ENCODE measurements at regions not wholly inside any gene's neighbourhood (a gene's known extent, or its start where the extent isn't known, plus 50 kb on each side); places are given as distances from the start of the nearest gene placed in this dataset.
A peak's percentile ranks its signal among the peaks of the same experiment; 100 is the strongest.
"Not testable (repeated sequence)": the region's sequence is repeated elsewhere in the genome, so short reads cannot be mapped to it uniquely, and the experiment has no call there.

DNA sequence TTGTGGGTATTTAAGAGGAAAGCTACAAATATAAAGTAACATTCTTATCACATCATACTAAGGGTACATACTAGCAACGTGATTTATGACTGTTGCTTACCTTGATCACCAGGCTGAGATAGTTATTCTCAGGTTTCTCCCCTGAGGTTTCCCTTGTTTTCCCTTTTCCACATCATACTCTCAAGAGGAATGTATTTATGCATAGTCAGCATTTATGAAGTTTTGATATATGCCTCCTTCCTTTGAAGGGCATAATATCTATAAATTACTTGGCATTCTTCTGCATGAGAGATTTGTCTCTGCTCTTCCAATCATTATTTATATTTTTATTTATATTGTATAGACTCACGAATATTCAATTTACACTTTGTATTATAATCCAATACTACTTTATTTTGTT, 726.7 kb upstream of the ADGRB3 start:
- no peak for DNase-seq (ENCODE audit: low spot score)

DNA sequence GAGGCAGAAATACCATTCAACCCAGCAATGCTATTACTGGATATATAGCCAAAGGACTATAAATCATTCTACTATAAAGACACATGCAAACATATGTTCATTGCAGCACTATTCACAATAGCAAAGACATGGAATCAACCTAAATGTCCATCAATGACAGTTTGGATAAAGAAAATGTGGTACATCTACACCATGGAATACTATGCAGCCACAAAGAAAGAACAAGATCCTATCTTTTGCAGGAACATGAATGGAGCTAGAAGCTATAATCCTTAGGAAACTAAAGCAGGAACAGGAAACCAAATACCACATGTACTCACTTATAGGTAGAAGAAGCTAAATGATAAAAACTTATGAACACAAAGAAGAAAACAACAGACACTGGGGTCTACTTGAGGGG, 730.3 kb upstream of the ADGRB3 start:
- not testable (repeated sequence) for DNase-seq (ENCODE audit: low spot score)

DNA sequence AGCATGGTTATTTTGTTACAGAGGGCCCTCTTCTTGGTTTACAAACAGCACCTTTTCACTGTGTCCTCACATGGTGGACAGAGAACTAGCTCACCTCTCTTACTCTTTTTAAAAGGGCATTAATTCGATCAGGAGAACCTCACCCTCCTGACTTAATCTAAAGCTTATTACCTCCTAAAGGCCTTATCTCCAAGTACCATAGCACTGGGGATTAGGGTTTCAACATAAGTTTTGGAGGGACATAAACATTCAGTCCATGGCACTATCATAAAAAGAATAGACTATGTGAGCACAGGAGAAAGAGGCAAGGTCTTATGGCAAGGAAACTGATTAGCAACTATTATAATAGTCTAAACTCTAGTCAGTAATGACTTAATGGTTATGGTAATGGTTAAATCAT, 736.2 kb upstream of the ADGRB3 start:
- DNase-seq (ENCODE audit: low spot score): no peak

DNA sequence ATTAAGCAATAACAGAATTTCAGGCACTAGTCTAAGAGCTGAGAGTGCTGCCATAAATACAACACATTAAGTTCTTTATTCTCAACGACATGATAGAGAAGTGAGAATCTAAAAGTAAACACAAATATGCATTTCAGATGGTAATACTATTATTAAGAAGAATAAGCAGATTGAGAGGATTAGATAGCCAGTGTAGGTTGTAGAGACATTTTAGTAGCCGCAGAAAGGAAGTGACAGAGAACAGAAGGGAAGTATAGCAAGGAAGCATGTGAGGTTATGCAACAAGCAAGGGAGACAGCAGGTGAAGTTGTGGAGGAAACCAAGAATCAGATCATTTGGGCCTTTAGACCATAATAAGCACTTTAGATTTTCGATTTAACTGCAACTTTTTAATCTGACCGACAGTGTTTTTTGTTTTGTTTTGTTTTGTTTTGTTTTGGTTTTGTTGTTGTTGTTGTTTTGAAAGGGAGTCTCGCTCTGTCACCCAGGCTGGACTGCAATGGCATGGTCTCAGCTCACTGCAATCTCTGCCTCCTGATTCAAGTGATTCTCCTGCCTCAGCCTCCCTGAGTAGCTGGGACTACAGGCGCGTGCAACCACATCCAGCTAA, 737.0 kb upstream of the ADGRB3 start:
- DNase-seq (ENCODE audit: low spot score): no peak

DNA sequence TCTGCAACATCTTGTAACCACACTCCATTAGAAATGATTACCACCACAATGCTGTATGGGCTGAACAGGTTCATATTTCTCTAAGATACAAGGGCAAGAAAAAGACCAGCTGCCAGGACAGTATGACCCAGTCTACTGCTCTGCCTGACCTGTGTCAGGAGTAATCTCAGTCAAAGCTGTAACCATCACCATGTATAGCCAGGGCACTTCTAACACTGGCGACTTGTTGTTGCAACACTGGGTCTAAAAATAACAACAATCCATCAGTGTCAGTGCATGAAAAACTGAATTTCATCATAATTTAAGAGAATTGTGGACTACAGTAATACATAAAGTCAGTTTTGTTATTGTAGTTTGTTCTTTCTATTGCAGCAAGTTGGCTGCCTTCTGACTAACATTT, 738.6 kb upstream of the ADGRB3 start:
- DNase-seq (ENCODE audit: low spot score): no peak

DNA sequence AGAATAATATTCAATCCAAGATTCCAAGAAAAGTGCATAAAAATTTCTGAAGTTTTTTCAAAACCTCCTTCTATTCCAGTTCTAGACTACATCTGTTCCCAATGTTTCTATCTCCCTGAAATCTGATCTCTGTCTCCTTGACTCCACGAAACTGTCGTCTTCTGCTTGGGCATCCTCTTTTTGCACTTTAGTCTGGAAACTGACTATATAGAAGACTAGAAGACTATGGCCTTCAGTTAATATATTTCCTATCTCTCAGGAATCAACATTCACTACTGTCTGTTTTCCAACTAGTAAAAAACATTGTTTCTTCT, 745.4 kb upstream of the ADGRB3 start:
- DNase-seq (ENCODE audit: low spot score): no peak

DNA sequence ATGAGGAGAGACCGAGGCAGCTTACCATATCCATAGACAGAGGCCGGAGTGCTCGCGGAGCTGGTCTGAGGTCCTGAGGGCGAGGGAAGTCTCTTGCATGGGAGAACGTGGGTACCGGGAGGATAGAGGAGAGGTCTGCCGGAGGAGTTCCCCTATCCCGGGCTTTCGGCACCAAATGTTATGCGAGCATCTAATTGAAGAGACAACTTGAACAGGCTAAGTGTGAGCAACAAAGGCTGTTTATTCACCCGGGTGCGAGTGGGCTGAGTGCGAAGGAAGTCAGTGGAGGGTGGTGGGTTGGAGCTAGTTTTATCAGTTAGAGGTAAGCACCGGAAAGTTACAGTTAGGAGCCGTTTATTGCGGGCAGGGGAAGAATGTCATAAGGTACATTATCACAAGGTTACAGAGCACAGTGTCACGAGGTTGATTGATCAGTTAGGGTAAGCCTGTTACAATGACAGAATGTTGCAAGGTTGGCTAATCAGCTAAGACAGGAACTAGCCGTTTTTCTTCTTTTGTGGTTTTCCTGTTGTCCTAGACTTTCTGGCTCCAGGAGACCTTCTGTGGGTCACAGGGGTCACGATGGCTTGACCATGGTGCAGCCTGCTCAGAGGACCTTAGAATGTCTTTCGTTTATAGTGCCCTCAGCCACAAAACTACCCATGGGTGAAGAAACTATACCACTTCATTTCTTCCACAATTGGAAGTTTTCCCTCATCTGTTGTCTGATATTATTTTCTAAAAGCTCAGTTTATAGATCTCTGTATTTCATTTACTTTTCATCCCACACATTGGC, 746.0 kb upstream of the ADGRB3 start:
- peak; percentile 57 for DNase-seq (ENCODE audit: low spot score)

DNA sequence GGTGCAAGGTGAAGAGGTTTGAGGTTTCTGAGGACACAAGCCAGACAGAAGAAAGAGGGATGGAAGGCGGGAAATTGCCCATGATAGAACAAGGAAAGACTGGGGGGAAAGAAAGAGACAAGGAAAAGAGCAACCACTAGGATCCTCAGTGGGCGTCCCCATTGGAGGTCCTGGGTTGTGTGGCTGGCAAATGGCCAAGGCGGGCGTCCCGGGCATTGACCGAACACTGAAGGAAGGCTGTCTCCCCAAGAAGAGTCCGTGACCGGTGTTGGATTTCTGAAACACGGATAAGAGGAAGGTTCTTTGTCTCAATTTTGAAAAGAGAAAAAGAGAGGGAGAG, 746.6 kb upstream of the ADGRB3 start:
- DNase-seq (ENCODE audit: low spot score): no peak

DNA sequence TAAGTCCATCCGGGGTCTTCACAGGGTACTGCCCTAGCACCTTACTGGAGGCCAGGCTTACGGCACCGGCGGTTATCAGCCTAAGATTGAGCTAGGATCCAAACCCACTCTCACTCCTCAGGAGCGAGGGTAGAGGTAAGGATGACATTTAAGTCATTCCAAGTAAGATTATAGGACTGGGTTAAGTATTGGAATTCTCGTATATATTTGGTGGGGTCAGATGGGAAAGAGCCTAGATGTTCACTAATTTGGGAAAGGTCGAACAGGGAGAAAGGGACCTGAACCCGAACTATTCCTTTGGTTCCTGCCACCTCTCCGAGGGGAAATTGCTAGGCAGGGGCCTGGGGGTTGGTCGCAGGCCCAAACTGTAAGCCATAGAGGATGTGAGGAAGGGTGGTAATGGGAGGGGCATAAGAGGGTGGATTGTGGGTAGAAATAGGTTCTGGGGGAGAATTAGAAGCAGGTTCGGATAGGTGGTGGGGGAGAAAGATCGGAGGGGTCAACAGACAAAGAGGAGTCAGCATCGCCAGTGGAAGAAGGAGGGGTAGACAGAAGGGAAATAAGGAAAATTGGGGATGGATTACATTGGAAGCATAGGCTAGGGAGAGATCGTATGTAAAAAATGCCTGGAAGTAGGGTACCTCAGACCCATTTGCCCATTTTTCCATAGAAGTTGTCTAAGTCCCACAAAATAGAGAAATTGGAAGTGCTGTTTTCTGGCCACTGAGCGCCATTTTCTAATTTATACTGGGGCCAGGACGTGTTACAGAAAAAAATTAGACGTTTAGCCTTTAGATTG, 747.1 kb upstream of the ADGRB3 start:
- no peak for DNase-seq (ENCODE audit: low spot score)

DNA sequence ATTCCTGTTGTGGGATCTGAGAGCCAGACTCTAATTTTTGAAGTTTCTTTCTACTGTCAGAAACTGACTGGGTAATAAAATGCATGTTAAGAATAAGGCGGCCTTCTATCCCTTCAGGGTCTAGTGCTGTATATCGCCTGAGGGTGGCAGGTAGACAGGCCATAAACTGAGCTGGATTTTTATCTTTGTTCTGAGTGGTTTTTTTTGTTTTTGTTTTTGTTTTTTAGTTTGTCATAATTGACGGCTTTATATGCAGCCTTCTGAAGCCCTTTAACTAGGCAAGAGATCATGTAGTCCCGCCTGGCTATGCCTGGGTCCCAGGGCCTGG, 747.7 kb upstream of the ADGRB3 start:
- DNase-seq (ENCODE audit: low spot score): no peak

DNA sequence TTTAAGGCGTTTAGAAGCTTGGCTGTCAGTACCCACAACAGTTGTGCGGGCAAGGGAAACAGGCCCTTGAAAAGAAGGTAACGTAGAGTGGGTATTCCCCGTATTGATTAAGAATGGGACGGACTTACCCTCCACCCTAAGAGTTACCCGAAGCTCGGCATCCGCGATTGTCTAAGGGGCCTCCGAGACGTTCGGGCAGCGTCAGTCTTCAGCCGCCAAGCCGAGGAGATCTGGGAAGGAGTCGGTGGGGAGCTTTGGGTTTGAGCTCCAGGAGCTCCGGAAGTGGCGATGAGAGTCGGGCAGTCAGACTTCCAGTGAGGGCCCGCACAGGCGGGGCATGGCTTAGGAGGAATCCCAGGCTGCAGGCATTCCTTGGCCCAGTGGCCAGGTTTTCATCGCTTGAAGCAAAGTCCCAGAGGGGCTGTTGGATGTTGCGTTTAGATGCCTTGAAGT, 748.2 kb upstream of the ADGRB3 start:
- DNase-seq (ENCODE audit: low spot score): no peak

DNA sequence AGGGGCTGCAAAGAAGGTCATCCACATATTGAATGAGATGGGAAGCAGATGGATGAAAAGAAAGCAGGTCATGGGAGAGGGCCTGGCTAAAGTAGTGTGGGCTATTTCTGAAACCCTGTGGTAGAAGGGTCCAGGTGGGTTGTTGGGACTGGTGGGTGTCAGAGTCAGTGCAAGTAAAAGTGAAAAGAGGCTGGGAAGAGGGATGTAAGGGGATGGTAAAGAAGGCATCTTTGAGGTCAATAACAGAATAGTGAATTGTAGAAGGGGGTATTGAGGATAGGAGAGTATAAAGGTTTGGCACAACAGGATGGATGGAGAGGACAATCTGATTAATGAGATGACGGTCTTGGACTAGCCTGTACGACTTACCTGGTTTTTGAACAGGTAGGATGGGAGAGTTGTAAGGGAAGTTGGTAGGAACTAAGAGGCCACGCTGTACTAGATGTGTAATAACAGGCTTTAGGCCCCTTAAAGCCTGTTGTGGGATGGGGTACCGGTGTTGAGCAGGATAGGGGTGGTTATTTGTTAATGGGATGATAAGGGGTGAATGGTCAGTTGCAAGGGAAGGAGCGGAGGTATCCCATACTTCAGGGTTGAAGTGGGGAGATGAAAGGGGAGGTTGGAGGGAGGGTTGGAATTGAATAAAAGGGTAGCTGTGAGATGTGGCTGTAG, 748.9 kb upstream of the ADGRB3 start:
- no peak for DNase-seq (ENCODE audit: low spot score)

DNA sequence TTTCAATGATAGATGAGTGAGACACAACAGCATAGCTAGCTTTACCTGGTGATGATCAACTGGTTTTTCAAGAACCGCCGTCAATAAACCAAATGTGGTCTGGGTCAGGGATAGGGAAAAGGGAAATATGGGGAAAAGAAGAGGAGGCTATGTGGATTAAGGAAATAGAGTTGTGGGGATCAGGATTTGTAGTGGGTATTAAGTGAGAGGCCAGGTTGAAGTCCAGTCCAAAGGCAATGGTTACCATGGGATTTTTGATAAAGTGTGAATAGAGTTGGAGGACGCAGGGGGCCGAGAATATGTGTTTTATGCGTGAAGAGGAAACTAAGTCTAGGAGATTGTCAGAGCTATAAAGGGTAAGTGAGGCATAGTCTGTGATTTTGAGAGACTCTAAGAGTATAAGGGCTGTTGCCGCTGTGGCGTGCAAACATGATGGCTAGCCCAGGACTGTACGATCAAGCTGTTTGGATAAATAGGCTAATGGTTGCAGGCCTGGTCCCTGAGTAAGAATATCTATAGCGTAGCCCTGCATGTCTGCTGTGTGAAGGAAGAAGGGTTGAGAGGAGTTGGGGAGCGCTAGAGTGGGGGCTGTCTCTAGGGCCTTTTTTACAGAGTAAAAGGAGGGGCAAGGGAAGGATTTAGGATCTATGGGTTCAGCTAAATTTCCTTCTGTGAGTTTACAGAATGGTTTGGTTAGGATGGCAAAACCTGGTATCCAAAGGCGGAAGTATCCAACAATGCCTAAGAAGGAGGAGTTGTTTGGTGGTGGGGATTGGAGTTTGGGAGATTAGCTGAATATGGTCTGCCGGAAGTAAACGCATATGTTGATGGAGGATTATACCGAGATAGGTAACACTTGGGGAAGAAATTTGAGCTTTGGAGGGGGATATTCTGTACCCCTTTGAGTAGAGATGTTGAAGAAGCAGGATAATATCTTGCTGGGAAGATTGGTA, 749.7 kb upstream of the ADGRB3 start:
- no peak for DNase-seq (ENCODE audit: low spot score)

DNA sequence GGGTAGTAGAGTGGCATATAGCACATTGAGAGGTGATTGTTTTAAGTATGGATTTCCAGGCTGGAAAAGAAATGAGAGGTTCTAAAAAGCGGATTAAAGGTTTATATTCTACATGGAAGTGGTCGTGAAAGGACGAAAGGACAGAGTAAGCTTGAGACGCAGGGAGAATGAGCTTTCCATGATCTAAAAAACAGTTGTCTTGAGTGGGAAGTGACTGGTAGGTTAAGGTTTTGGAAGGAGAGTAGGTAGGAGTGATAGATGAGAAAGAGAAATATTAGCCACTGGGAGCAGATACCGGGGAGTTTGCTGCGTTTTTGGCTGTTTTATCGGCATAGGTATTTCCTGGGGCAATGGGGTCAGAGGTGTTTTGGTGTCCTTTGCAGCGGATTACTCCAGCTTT, 750.6 kb upstream of the ADGRB3 start:
- no peak for DNase-seq (ENCODE audit: low spot score)

DNA sequence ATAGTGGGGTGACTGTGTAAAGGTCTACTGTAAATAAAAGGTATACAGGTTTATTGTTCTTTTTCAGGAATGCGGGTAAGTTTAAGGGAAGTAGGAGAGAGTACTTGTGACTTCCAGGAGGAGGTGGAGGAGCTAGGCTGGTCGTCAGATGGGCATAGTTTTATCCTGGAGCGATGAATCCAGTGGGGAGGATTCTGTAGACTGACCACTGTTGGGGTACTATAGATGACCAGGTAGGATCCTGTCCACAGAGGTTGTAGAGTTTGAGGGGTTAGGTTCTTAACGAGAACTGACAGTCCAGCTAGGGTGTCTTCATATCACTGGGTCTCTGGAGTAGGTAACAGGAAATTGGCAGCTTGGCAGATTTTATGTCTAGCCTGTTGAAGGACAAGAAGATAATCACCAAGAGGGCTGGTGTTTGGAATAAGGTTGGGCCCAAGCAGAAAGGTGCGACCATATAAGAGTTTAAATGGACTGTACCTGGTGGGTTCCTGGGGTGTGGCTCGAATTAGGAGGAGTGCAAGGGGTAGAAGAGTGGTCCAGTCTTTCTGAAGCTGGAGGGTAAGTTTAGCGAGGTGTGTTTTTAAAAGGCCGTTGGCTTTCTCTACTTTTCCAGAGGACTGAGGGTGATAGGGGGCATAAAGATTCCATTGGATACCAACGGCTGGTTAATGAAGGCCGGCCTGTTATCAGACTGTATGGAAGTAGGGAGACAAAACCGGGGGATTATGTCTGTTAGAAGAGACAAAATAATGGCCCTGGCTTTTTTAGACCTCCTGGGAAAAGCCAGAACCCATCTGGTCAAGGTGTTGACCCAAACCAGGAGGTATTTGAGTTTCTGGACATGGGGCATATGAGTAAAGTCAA, 751.3 kb upstream of the ADGRB3 start:
- DNase-seq (ENCODE audit: low spot score): no peak

DNA sequence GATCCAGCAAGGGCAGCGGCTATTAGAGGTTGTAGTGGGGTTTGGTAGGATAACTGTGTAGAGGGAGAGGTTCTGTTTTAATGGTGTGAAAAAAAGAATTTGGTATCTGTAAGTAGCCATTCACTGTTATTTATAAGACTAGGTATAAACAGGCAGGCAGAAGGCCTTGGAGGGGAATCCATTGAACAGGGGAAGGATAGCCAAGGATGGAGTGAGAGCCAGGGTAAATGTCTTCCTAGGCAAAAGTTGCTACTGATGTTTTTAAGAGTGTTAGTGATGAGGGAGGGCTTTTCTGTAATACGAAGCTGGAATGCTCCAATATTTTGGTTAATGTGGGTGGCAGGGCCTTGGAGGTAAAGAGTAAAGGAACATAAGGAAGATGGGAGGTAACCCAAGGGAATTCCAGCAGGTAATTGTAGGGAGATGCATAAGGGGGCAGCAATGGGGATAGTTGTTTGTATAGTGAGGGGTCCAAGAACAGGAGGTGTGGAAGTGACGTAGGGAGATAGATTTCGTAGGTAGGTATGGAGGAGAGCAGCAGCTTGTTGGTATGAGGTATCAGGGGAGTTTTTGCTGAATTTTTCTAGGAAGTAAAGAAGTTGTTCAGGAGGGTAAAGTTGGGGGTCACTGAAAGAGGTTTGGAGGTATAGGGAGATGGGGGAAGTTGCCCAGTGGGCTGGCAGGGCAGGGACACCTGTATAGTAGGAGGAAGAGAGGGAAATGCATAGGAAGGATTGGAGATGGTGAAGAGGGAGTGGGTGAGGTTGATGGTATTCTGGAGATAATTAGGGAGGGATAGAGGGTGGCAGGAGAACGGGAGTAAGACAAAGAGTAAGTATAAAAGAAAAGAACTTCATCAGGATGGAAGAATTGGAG, 752.4 kb upstream of the ADGRB3 start:
- DNase-seq (ENCODE audit: low spot score): no peak

DNA sequence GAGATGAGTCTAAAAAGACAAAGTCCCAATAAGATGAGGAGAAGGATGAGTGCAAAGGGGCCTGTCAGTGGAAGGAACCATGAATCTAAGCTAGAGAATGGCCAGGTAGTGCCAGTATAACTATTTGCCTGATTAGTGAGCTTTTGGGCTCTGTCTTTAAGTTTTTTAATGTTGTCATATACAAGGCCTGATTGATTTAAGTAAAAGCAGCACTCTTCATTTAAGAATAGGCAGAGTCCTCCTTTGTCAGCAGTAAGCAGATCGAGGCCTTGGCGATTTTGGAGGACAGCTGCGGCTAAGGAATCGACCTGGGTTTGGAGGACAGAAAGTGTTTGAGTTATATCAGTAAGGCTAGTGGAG, 753.4 kb upstream of the ADGRB3 start:
- DNase-seq (ENCODE audit: low spot score): no peak

DNA sequence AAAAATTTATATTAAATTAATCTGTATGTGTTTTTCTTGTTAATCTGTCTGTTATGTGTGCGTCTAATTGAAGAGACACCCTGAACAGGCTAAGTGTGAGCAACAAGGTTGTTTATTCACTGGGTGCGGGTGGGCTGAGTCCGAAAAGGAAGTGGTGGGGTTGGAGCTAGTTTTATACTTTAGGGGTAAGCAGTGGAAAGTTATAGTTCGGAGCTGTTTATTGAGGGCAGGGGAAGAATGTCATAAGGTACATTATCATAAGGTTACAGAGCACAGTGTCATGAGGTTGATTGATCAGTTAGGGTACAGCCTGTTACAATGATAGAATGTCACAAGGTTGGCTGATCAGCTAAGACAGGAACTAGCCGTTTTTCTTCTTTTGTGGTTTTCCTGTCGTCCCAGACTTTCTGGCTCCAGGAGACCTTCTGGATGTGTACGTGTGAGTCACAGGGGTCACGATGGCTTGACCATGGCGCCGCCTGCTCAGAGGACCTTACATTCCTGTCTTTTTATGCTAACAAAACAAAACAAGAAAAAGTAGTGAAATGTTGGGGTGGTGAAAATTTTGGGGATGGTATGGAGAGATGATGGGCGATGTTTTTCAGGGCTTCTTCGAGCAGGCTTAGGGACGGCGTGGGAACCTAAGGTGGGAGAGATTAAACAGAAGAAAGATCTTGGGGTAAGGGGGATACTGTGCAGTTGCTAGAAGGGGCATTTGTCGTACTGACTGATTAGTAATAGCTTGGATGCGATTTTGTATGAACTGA, 754.0 kb upstream of the ADGRB3 start:
- DNase-seq (ENCODE audit: low spot score): peak; percentile 84

DNA sequence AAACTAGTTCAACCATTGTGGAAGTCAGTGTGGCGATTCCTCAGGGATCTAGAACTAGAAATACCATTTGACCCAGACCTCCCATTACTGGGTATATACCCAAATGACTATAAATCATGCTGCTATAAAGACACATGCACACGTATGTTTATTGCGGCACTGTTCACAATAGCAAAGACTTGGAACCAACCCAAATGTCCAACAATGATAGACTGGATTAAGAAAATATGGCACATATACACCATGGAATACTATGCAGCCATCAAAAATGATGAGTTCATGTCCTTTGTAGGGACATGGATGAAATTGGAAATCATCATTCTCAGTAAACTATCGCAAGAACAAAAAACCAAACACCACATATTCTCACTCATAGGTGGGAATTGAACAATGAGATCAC, 754.7 kb upstream of the ADGRB3 start:
- DNase-seq (ENCODE audit: low spot score): not testable (repeated sequence)
